HCT116 (cell line): ENCODE measurements at regions not wholly inside any gene's neighbourhood (a gene's known extent, or its start where the extent isn't known, plus 50 kb on each side); places are given as distances from the start of the nearest gene placed in this dataset.
"Not testable (repeated sequence)": the region's sequence is repeated elsewhere in the genome, so short reads cannot be mapped to it uniquely, and the experiment has no call there.

ENCODE experiments used
- CEBPB ChIP-seq: IDR thresholded peaks from 2 replicates; pipeline ENCODE4 v1.6.1; 2012; ENCODE audit warnings: low read depth
- EZH2 ChIP-seq: fragments of 200-600 bp; sonication (generic); IDR thresholded peaks from 2 replicates; pipeline ENCODE4 v1.6.1; 2017; ENCODE audit warnings: antibody characterized with exemption, mixed run types
- JUND ChIP-seq: IDR thresholded peaks from 2 replicates; pipeline ENCODE4 v1.6.1; 2012
- POLR2A ChIP-seq: IDR thresholded peaks from 2 replicates; pipeline ENCODE4 v1.7.0; 2011; ENCODE audit warnings: borderline replicate concordance; ENCODE audit not compliant: insufficient read depth, insufficient read length; ENCODE audit errors: extremely low read depth
- SP1 ChIP-seq: IDR thresholded peaks from 2 replicates; pipeline ENCODE4 v1.6.1; 2012; ENCODE audit warnings: low read depth
- YY1 ChIP-seq: IDR thresholded peaks from 2 replicates; pipeline ENCODE4 v1.6.1; 2011; ENCODE audit warnings: low read length, low read depth, moderate library complexity, mild to moderate bottlenecking; ENCODE audit not compliant: insufficient replicate concordance; ENCODE audit errors: extremely low read depth
- TF ChIP-seq, protein P1 (sequence below), 3 experiments: fragments of 200-600 bp in 1 of 3; sonication (generic) in 1 of 3; IDR thresholded peaks in 2 of 3; conservative IDR thresholded peaks in 1 of 3; 2 replicates each; pipeline ENCODE4 v1.5.1; 2012 to 2017; ENCODE audit warnings: low read depth in 2 of 3, low read length in 2 of 3, antibody characterized with exemption in 1 of 3, borderline replicate concordance in 1 of 3, control low read depth in 1 of 3, mild to moderate bottlenecking in 1 of 3, mixed read lengths in 1 of 3, mixed run types in 1 of 3, moderate library complexity in 1 of 3; ENCODE audit not compliant: insufficient read depth in 1 of 3
- TF ChIP-seq, protein P2 (sequence below): IDR thresholded peaks from 2 replicates; pipeline ENCODE4 v1.6.1; 2012; ENCODE audit warnings: low read depth

DNA sequence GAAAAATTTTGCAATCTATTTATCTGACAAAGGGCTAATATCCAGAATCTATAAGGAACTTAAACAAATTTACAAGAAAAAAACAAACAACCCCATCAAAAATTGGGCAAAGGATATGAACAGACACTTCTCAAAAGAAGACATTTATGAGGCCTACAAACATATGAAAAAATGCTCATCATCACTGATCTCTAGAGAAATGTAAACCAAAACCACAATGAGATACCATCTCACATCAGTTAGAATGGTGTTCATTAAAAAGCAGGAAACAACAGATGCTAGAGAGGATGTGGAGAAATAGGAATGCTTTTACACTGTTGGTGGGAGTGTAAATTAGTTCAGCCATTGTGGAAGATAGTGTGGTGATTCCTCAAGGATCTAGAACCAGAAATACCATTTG is 49.9 kb upstream of the MCHR2 start:
- TF ChIP-seq CEBPB, POLR2A, YY1, EZH2, SP1, JUND: not testable (repeated sequence)
- TF ChIP-seq, protein P1, sequence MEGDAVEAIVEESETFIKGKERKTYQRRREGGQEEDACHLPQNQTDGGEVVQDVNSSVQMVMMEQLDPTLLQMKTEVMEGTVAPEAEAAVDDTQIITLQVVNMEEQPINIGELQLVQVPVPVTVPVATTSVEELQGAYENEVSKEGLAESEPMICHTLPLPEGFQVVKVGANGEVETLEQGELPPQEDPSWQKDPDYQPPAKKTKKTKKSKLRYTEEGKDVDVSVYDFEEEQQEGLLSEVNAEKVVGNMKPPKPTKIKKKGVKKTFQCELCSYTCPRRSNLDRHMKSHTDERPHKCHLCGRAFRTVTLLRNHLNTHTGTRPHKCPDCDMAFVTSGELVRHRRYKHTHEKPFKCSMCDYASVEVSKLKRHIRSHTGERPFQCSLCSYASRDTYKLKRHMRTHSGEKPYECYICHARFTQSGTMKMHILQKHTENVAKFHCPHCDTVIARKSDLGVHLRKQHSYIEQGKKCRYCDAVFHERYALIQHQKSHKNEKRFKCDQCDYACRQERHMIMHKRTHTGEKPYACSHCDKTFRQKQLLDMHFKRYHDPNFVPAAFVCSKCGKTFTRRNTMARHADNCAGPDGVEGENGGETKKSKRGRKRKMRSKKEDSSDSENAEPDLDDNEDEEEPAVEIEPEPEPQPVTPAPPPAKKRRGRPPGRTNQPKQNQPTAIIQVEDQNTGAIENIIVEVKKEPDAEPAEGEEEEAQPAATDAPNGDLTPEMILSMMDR (IDR thresholded peaks at IDR 0.05 in 2 of 3, conservative IDR thresholded peaks at IDR 0.05 in 1 of 3; ENCODE audit: borderline replicate concordance in 1 of 3, insufficient read depth in 1 of 3, low read depth in 2 of 3, low read length in 2 of 3): not testable (repeated sequence)
- TF ChIP-seq, protein P2, sequence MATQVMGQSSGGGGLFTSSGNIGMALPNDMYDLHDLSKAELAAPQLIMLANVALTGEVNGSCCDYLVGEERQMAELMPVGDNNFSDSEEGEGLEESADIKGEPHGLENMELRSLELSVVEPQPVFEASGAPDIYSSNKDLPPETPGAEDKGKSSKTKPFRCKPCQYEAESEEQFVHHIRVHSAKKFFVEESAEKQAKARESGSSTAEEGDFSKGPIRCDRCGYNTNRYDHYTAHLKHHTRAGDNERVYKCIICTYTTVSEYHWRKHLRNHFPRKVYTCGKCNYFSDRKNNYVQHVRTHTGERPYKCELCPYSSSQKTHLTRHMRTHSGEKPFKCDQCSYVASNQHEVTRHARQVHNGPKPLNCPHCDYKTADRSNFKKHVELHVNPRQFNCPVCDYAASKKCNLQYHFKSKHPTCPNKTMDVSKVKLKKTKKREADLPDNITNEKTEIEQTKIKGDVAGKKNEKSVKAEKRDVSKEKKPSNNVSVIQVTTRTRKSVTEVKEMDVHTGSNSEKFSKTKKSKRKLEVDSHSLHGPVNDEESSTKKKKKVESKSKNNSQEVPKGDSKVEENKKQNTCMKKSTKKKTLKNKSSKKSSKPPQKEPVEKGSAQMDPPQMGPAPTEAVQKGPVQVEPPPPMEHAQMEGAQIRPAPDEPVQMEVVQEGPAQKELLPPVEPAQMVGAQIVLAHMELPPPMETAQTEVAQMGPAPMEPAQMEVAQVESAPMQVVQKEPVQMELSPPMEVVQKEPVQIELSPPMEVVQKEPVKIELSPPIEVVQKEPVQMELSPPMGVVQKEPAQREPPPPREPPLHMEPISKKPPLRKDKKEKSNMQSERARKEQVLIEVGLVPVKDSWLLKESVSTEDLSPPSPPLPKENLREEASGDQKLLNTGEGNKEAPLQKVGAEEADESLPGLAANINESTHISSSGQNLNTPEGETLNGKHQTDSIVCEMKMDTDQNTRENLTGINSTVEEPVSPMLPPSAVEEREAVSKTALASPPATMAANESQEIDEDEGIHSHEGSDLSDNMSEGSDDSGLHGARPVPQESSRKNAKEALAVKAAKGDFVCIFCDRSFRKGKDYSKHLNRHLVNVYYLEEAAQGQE: not testable (repeated sequence)
